H54 (cell line): ENCODE measurements at regions not wholly inside any gene's neighbourhood (a gene's known extent, or its start where the extent isn't known, plus 50 kb on each side); places are given as distances from the start of the nearest gene placed in this dataset.

Source experiments
- DNase-seq: peaks from one replicate; pipeline ENCODE4 v3.0.0; 2011; ENCODE audit warnings: low spot score, mixed read lengths; ENCODE audit not compliant: insufficient read length
- FAIRE-seq: peaks from 3 replicates; lab custom pipeline; 2011; peaks lifted over from hg19 to GRCh38; lab: Jason Lieb, UNC
- POLR2A ChIP-seq: IDR thresholded peaks from 2 replicates; pipeline ENCODE4 v1.6.1; 2011; ENCODE audit warnings: low read depth, mild to moderate bottlenecking, low read length

- no peak for TF ChIP-seq POLR2A
- DNase-seq: no peak
- FAIRE-seq: no peak
Observed at GRCh38 chr3:187833375-187833774, 88.1 kb upstream of the BCL6 start.

DNA sequence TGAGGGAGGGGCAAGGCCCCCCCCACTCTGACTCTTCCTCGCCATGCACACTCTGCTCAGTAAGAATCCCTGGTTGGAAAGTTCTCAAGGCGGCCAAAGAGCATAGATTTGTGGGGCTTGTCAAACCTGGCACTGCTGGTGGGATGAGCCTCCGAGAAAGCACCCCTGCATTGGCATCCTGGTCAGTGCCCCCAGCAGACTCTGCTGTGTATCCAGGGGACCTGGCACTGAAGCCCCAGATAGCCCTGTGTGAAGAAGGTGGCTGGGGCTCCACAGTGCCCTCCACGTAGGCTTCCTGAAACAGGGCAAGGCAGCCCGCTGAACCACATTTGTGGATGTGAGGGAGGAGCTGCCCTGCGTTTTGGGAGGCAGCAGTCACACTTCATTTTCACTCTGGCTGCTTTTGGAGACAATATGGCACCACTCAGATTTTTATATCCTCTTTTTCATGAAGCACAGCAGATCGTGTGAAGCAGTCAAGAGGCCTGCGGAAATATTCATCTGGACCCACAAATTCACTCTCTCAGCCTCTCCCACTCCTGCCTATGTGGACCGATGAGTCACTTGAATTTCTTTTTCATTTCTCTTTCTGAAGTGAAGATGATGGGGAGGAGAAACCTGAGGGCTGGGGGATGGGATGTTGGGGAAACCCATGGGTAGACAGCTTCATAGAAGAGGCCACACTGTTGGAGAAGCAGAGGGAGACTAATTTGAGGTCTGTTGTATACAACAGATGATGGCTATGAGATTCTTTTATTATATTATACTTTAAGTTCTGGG lies 88.7 kb upstream of the BCL6 start:
- no peak for FAIRE-seq
- DNase-seq: no peak
- no peak for TF ChIP-seq POLR2A

- DNase-seq: no peak
- TF ChIP-seq POLR2A: no peak
- no peak for FAIRE-seq
Observed at GRCh38 chr3:187836823-187837770, 91.8 kb upstream of the BCL6 start.

GRCh38 chr3:187838016-187838540 lies 92.8 kb upstream of the BCL6 start:
- no peak for TF ChIP-seq POLR2A
- DNase-seq (no peak), FAIRE-seq (no peak)

DNA sequence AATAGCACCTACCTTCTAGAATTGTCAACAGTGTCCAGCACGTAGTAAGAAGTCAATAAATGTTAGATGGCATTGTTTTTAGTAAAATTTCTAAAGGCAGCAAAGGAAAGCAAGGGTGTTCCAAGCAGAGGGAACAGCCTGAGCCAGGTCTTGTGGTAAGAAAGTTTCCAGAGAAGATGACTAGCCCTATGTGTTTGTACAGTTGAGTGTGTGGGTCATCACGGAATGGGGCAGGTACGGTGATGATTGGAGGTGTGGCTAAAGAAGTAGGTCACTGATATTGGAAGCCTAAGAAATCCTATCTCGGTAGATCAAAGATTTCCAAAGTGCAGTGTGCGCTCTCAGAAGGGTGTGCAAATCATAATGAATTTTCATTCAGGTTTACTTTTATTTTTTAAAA lies 94.2 kb upstream of the BCL6 start:
- TF ChIP-seq POLR2A: no peak
- DNase-seq (no peak), FAIRE-seq (no peak)

DNA sequence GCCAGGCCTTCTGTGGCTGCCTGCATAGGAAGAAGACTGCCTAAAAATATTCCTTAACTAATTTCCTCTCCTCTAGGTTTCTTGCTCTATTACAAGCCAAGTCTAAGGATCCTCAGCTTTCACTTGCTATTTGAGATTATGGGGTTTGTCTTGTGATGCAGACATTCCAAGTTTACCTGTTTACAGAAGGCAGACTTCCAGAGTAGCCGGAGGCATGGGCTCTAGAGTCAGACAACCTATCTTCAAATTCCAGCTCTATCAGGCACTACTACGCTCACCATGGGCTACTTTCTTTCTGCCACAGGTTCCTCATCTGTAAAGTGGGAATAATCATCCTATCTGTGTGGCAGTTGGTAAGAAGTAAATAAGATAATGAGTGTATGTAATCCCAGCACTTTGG lies 95.6 kb upstream of the BCL6 start:
- FAIRE-seq: no peak
- DNase-seq: no peak
- no peak for TF ChIP-seq POLR2A

DNA sequence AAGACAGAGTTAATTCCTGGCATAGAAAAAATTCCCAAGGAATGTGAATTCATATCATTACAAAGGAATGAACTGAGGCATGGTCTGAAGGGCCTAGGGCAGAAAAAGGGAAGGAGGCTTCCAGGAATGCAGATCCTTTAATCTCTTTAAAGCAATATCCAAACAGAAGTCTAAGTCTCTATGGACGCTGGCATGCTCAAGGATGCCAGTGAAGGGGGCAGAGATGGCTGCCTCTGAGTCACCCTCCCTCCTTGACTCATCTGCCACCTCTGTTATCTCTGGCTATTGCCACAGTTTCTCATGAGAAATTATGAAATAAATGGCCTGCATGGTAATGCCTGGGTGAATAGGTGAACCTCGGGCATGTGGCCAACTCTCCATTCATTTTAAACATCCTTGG lies 96.3 kb upstream of the BCL6 start:
- TF ChIP-seq POLR2A: no peak
- FAIRE-seq (no peak), DNase-seq (peak; percentile 19)

DNA sequence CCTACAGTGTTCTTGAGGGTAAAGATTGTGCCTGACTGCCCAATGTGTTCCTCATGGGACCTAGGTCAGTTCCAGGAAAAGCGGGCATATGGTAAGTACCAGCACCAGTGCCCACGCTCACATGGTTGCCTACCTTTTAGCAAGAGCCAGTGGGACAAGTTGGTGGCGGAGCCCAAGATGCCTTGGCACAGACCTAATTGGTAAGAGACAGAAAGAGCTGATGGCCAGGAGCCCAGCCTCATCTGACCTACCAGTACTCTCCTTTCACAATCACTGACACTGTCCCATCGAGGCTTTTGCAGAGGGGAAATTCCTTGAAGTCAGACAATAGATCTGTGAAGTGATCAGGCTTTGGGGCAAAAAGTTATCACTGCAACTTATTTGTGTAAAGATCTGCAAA lies 98.4 kb upstream of the BCL6 start:
- no peak for TF ChIP-seq POLR2A
- FAIRE-seq (no peak), DNase-seq (no peak)

DNA sequence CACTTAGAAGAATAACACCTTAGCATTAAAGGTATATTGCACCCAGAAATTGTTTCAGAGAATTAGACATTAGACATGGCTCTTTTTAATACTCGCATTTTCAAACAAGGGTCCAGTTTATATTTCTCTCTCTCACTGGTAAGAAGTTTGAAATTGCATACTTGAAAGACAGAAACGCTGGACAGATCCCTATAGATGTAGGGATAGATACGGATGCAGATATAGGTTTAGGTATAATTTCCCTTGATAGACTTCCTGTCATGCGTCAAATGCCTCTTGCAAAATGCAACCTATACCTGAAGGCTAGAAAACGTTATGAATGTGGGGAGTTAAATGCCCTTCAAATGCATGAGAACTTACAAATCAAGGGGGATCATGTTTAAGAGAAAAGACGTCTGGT lies 99.4 kb upstream of the BCL6 start:
- FAIRE-seq: no peak
- no peak for DNase-seq
- no peak for TF ChIP-seq POLR2A

- DNase-seq (no peak), FAIRE-seq (no peak)
- no peak for TF ChIP-seq POLR2A
Observed at GRCh38 chr3:187845826-187846225, 100.6 kb upstream of the BCL6 start.

- no peak for FAIRE-seq
- TF ChIP-seq POLR2A: no peak
- no peak for DNase-seq
Observed at GRCh38 chr3:187848401-187848800, 103.1 kb upstream of the BCL6 start.

DNA sequence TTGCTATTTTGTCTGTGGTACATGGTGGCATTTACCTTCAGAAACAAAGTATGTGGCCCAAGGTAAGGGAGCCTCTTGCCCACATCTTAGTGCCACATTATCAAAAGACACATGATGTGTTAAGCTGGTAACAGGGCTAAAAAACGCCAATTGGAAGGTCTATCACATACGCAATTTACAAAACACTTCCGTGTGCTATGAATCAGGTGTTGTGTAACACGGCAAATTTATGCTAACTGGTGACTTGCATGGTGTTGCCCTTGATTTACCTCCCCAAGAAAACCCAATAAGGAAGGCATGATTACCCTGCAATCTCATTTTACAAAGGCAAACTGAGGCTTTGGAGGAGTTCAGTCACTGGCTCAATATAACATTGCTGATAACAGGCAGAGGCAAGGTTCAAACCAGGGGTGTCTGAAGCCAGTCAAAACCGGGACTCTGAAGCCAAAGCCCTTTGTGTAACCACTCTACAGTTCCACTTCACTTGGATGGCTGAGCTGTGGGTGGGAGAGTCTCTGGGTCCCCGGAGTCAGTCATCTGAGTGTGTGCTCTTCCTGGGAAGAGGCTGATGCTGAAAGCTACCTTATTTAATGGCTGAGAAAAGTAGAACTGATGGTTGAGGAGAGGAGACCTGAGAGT lies 103.9 kb upstream of the BCL6 start:
- no peak for DNase-seq
- no peak for TF ChIP-seq POLR2A
- FAIRE-seq: peak; percentile 36

- FAIRE-seq (no peak), DNase-seq (no peak)
- TF ChIP-seq POLR2A: no peak
Observed at GRCh38 chr3:187850258-187850921, 105.1 kb upstream of the BCL6 start.
